ENCODE measurements at regions not wholly inside any gene's neighbourhood (a gene's known extent, or its start where the extent isn't known, plus 50 kb on each side); places are given as distances from the start of the nearest gene placed in this dataset.

GRCh38 chrX:125826774-125827451, 339.2 kb downstream of the DCAF12L2 start:
- DNase-seq, result no peak

GRCh38 chrX:125846271-125846670, 319.8 kb downstream of the DCAF12L2 start:
- DNase-seq, result no peak

GRCh38 chrX:125850693-125851092, 315.4 kb downstream of the DCAF12L2 start:
- DNase-seq, result no peak

GRCh38 chrX:125883169-125883568, 282.9 kb downstream of the DCAF12L2 start:
- no peak for DNase-seq

- DNase-seq, result no peak
Measured at GRCh38 chrX:125894947-125895346, 271.1 kb downstream of the DCAF12L2 start.

- DNase-seq, result no peak
Measured at GRCh38 chrX:125895518-125895917, 270.6 kb downstream of the DCAF12L2 start.

GRCh38 chrX:125926295-125926694, 239.8 kb downstream of the DCAF12L2 start:
- DNase-seq, result no peak

GRCh38 chrX:125940985-125941384, 225.1 kb downstream of the DCAF12L2 start:
- no peak for DNase-seq

GRCh38 chrX:125947501-125947900, 218.6 kb downstream of the DCAF12L2 start:
- DNase-seq, result no peak

GRCh38 chrX:125952973-125953372, 213.1 kb downstream of the DCAF12L2 start:
- DNase-seq, result no peak

- DNase-seq, result no peak
Measured at GRCh38 chrX:125953814-125954213, 212.3 kb downstream of the DCAF12L2 start.

- no peak for DNase-seq
Measured at GRCh38 chrX:125954236-125954635, 211.9 kb downstream of the DCAF12L2 start.

GRCh38 chrX:125977851-125978250, 188.2 kb downstream of the DCAF12L2 start:
- DNase-seq, result no peak

GRCh38 chrX:125998432-125998831, 167.7 kb downstream of the DCAF12L2 start:
- no peak for DNase-seq

- DNase-seq, result no peak
Measured at GRCh38 chrX:126027229-126027628, 138.9 kb downstream of the DCAF12L2 start.

- DNase-seq, result no peak
Measured at GRCh38 chrX:126030021-126030420, 136.1 kb downstream of the DCAF12L2 start.

GRCh38 chrX:126063984-126064383, 102.1 kb downstream of the DCAF12L2 start:
- DNase-seq, result no peak

GRCh38 chrX:126064901-126065541, 101.1 kb downstream of the DCAF12L2 start:
- DNase-seq, result no peak

GRCh38 chrX:126065901-126066660, 100.0 kb downstream of the DCAF12L2 start:
- DNase-seq, result no peak
